Hepatocyte (in vitro differentiated cells): ENCODE measurements at regions not wholly inside any gene's neighbourhood (a gene's known extent, or its start where the extent isn't known, plus 50 kb on each side); places are given as distances from the start of the nearest gene placed in this dataset.

Experiments
- EZH2 ChIP-seq: fragments of 200-600 bp; sonication (generic); IDR thresholded peaks from 2 replicates; pipeline ENCODE4 v1.6.1; 2016; ENCODE audit warnings: antibody characterized with exemption, mild to moderate bottlenecking, borderline replicate concordance
- EZH2phosphoT487 ChIP-seq: fragments of 200-600 bp; sonication (generic); IDR thresholded peaks from one replicate; pipeline ENCODE4 v1.6.1; 2018; ENCODE audit warnings: antibody characterized with exemption, mild to moderate bottlenecking, low read depth, moderate library complexity; ENCODE audit not compliant: unreplicated experiment, severe bottlenecking
- TF ChIP-seq, protein P1 (sequence below): fragments of 200-600 bp; sonication (generic); IDR thresholded peaks from 2 replicates; pipeline ENCODE4 v1.5.1; 2016; ENCODE audit warnings: antibody characterized with exemption, mild to moderate bottlenecking; ENCODE audit not compliant: poor library complexity

DNA sequence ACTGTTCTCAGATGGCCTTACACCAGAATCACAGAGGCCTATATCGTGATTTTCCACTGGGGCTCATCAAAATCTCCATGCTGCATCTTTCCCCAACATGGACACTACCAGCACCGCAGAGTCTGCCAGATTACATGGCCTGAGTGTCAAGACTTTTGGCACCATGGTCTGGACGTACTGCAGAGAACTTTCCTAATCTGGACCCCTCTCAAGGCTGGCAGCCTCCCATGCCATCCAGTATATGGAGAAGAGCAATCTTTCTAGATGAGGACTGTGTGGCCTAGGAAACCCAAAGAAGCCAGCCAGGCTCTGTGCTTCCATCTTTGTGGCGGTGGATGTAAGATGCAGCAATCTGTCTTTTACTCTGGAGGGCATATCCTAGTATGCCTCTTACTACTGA, 139.2 kb downstream of the ADAMTS15 start:
- TF ChIP-seq, protein P1, sequence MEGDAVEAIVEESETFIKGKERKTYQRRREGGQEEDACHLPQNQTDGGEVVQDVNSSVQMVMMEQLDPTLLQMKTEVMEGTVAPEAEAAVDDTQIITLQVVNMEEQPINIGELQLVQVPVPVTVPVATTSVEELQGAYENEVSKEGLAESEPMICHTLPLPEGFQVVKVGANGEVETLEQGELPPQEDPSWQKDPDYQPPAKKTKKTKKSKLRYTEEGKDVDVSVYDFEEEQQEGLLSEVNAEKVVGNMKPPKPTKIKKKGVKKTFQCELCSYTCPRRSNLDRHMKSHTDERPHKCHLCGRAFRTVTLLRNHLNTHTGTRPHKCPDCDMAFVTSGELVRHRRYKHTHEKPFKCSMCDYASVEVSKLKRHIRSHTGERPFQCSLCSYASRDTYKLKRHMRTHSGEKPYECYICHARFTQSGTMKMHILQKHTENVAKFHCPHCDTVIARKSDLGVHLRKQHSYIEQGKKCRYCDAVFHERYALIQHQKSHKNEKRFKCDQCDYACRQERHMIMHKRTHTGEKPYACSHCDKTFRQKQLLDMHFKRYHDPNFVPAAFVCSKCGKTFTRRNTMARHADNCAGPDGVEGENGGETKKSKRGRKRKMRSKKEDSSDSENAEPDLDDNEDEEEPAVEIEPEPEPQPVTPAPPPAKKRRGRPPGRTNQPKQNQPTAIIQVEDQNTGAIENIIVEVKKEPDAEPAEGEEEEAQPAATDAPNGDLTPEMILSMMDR: no peak
- TF ChIP-seq EZH2 (no peak), EZH2phosphoT487 (no peak)
